ENCODE measurements at regions not wholly inside any gene's neighbourhood (a gene's known extent, or its start where the extent isn't known, plus 50 kb on each side); places are given as distances from the start of the nearest gene placed in this dataset.

- DNase-seq (ENCODE audit: extremely low read depth, low read depth, low spot score): no peak
These were observed 685.0 kb downstream of the ETS1 start for GRCh38 chr11:127902382-127902781.

- DNase-seq (ENCODE audit: extremely low read depth, low read depth, low spot score): no peak
These were observed 688.7 kb downstream of the ETS1 start for GRCh38 chr11:127898422-127899365.

GRCh38 chr11:127895776-127896175 is 691.6 kb downstream of the ETS1 start:
- no peak for DNase-seq (ENCODE audit: extremely low read depth, low read depth, low spot score)

- DNase-seq (ENCODE audit: extremely low read depth, low read depth, low spot score): no peak
These were observed 693.0 kb downstream of the ETS1 start for GRCh38 chr11:127894316-127894715.

- DNase-seq (ENCODE audit: extremely low read depth, low read depth, low spot score): no peak
These were observed 697.2 kb downstream of the ETS1 start for GRCh38 chr11:127890030-127890615.

GRCh38 chr11:127888386-127888785 is 699.0 kb downstream of the ETS1 start:
- DNase-seq (ENCODE audit: extremely low read depth, low read depth, low spot score): no peak

GRCh38 chr11:127875131-127875530 is 712.2 kb downstream of the ETS1 start:
- DNase-seq (ENCODE audit: extremely low read depth, low read depth, low spot score): no peak

GRCh38 chr11:127873478-127873877 is 713.9 kb downstream of the ETS1 start:
- no peak for DNase-seq (ENCODE audit: extremely low read depth, low read depth, low spot score)

- DNase-seq (ENCODE audit: extremely low read depth, low read depth, low spot score): no peak
These were observed 721.2 kb downstream of the ETS1 start for GRCh38 chr11:127866109-127866508.

- no peak for DNase-seq (ENCODE audit: extremely low read depth, low read depth, low spot score)
These were observed 722.5 kb downstream of the ETS1 start for GRCh38 chr11:127864861-127865260.

- DNase-seq (ENCODE audit: extremely low read depth, low read depth, low spot score): no peak
These were observed 725.0 kb downstream of the ETS1 start for GRCh38 chr11:127862406-127862805.

GRCh38 chr11:127859941-127860354 is 727.4 kb downstream of the ETS1 start:
- no peak for DNase-seq (ENCODE audit: extremely low read depth, low read depth, low spot score)

- no peak for DNase-seq (ENCODE audit: extremely low read depth, low read depth, low spot score)
These were observed 742.5 kb downstream of the ETS1 start for GRCh38 chr11:127844876-127845275.

GRCh38 chr11:127843483-127844396 is 743.6 kb downstream of the ETS1 start:
- peak; percentile 12 for DNase-seq (ENCODE audit: extremely low read depth, low read depth, low spot score)

- DNase-seq (ENCODE audit: extremely low read depth, low read depth, low spot score): no peak
These were observed 762.2 kb downstream of the ETS1 start for GRCh38 chr11:127825183-127825582.

GRCh38 chr11:127818625-127819024 is 768.7 kb downstream of the ETS1 start:
- DNase-seq (ENCODE audit: extremely low read depth, low read depth, low spot score): no peak

- DNase-seq (ENCODE audit: extremely low read depth, low read depth, low spot score): no peak
These were observed 770.4 kb downstream of the ETS1 start for GRCh38 chr11:127816962-127817361.

GRCh38 chr11:127815331-127815730 is 772.0 kb downstream of the ETS1 start:
- no peak for DNase-seq (ENCODE audit: extremely low read depth, low read depth, low spot score)

- DNase-seq (ENCODE audit: extremely low read depth, low read depth, low spot score): no peak
These were observed 780.9 kb downstream of the ETS1 start for GRCh38 chr11:127806501-127806900.

- no peak for DNase-seq (ENCODE audit: extremely low read depth, low read depth, low spot score)
These were observed 781.6 kb downstream of the ETS1 start for GRCh38 chr11:127805771-127806170.

GRCh38 chr11:127804747-127805400 is 782.5 kb downstream of the ETS1 start:
- no peak for DNase-seq (ENCODE audit: extremely low read depth, low read depth, low spot score)
